ENCODE measurements at regions not wholly inside any gene's neighbourhood (a gene's known extent, or its start where the extent isn't known, plus 50 kb on each side); places are given as distances from the start of the nearest gene placed in this dataset.

GRCh38 chr2:40915651-40916050, 463.8 kb upstream of the SLC8A1 start:
- TF ChIP-seq CTCF (IDR thresholded peaks at IDR 0.05; ENCODE audit: low read length) = no peak
- no peak for TF ChIP-seq EZH2 (optimal IDR thresholded peaks at IDR 0.05; ENCODE audit: low read depth, low read length)

All from MM.1S (cell line).